Fibroblast of lung (primary cell): ENCODE measurements at regions not wholly inside any gene's neighbourhood (a gene's known extent, or its start where the extent isn't known, plus 50 kb on each side); places are given as distances from the start of the nearest gene placed in this dataset.
"Not testable (repeated sequence)": the region's sequence is repeated elsewhere in the genome, so short reads cannot be mapped to it uniquely, and the experiment has no call there.

Experiments
- DNase-seq, 2 donors: peaks; one replicate each; pipeline versions ENCODE4 v3.0.0 to v3.0.0-alpha.2; 2010; ENCODE audit warnings: low read depth in 2 of 2
- H2AFZ ChIP-seq: 2 replicates; pipeline ENCODE4 v1.5.1; 2012; ENCODE audit warnings: low read length, control low read depth, inconsistent platforms
- H3K27ac ChIP-seq: 2 replicates; pipeline ENCODE4 v1.5.1; 2011; ENCODE audit warnings: low read length, control low read depth; ENCODE audit not compliant: insufficient read depth
- H3K27me3 ChIP-seq: 2 replicates; pipeline ENCODE4 v1.5.1; 2011; ENCODE audit warnings: mild to moderate bottlenecking, low read length; ENCODE audit not compliant: control insufficient read depth, insufficient read depth
- H3K36me3 ChIP-seq: 2 replicates; pipeline ENCODE4 v1.5.1; 2011; ENCODE audit warnings: low read length; ENCODE audit not compliant: control insufficient read depth, insufficient read depth
- H3K4me1 ChIP-seq: 2 replicates; pipeline ENCODE4 v1.5.1; 2011; ENCODE audit warnings: low read length; ENCODE audit not compliant: control insufficient read depth, insufficient read depth; ENCODE audit errors: extremely low read depth
- H3K4me2 ChIP-seq: 2 replicates; pipeline ENCODE4 v1.5.1; 2011; ENCODE audit warnings: low read length, control low read depth; ENCODE audit not compliant: insufficient read depth; ENCODE audit errors: extremely low read depth
- H3K4me3 ChIP-seq, 4 experiments: fragments of 200-600 bp in 1 of 4; sonication (generic) in 1 of 4; replicated peaks in 1 of 4; 2 replicates each; pipeline ENCODE4 v1.5.1; 2011 to 2016; ENCODE audit warnings: low read length in 4 of 4, low read depth in 3 of 4, mild to moderate bottlenecking in 3 of 4, control low read depth in 2 of 4, inconsistent platforms in 1 of 4, mixed read lengths in 1 of 4; ENCODE audit not compliant: insufficient read depth in 1 of 4; ENCODE audit errors: control extremely low read depth in 1 of 4
- H3K79me2 ChIP-seq: 2 replicates; pipeline ENCODE4 v1.5.1; 2012; ENCODE audit warnings: mild to moderate bottlenecking, low read length, inconsistent platforms; ENCODE audit not compliant: control insufficient read depth, insufficient read depth
- H3K9ac ChIP-seq: 2 replicates; pipeline ENCODE4 v1.5.1; 2011; ENCODE audit warnings: mild to moderate bottlenecking, low read length, control low read depth; ENCODE audit not compliant: insufficient read depth
- H3K9me3 ChIP-seq: 2 replicates; pipeline ENCODE4 v1.5.1; 2012; ENCODE audit warnings: low read depth, low read length; ENCODE audit not compliant: control insufficient read depth, insufficient read depth
- H4K20me1 ChIP-seq: 2 replicates; pipeline ENCODE4 v1.5.1; 2011; ENCODE audit warnings: low read length; ENCODE audit not compliant: control insufficient read depth, insufficient read depth; ENCODE audit errors: extremely low read depth
- CTCF ChIP-seq, 2 donors: IDR thresholded peaks in 1 of 2; conservative IDR thresholded peaks in 1 of 2; 1 replicate in 1 of 2; 2 replicates in 1 of 2; pipeline ENCODE4 v1.5.1; 2011 to 2012; ENCODE audit warnings: low read length in 2 of 2, control low read depth in 1 of 2, inconsistent platforms in 1 of 2, low read depth in 1 of 2, mild to moderate bottlenecking in 1 of 2
- EZH2 ChIP-seq: IDR thresholded peaks from 2 replicates; pipeline ENCODE4 v1.5.1; 2012; ENCODE audit warnings: low read length, control low read depth, mild to moderate bottlenecking; ENCODE audit errors: missing control alignments

- Histone ChIP-seq H3K4me2 (no peak overlapping the region), H3K27me3 (no peaks in the 10 kb centered on the region), H3K9ac (no peak overlapping the region), H3K4me3 (no peak overlapping the region), H3K9me3 (no peaks in the 10 kb centered on the region), H4K20me1 (no peaks in the 10 kb centered on the region), H3K4me1 (peaks cover 5% of the 10 kb centered on the region), H2AFZ (no peak overlapping the region), H3K36me3 (no peaks in the 10 kb centered on the region), H3K27ac (no peak overlapping the region), H3K79me2 (no peaks in the 10 kb centered on the region)
- no peak for DNase-seq
- TF ChIP-seq CTCF (conservative IDR thresholded peaks at IDR 0.05 in 1 of 2, IDR thresholded peaks at IDR 0.05 in 1 of 2; ENCODE audit: low read depth in 1 of 2, low read length in 2 of 2): no peak
- TF ChIP-seq EZH2: no peak
Measured at GRCh38 chr13:97890573-97890972, 62.9 kb upstream of the IPO5 start.

GRCh38 chr13:97891964-97892363, 61.5 kb upstream of the IPO5 start:
- H4K20me1 ChIP-seq, H3K9me3 ChIP-seq, H3K4me1 ChIP-seq, H3K27ac ChIP-seq, H3K9ac ChIP-seq, H3K4me3 ChIP-seq, H3K27me3 ChIP-seq, H2AFZ ChIP-seq, H3K4me2 ChIP-seq, H3K36me3 ChIP-seq, H3K79me2 ChIP-seq: not testable (repeated sequence)
- DNase-seq: peak in 1 of 2 donors; percentile 21

GRCh38 chr13:97892717-97893116, 60.8 kb upstream of the IPO5 start:
- Histone ChIP-seq H3K36me3 (no peaks in the 10 kb centered on the region), H2AFZ (no peak overlapping the region), H3K4me3 (no peak overlapping the region), H3K4me2 (peak overlapping the region; percentile 15), H3K9me3 (no peaks in the 10 kb centered on the region), H3K27ac (peak overlapping the region; percentile 45), H4K20me1 (no peaks in the 10 kb centered on the region), H3K27me3 (no peaks in the 10 kb centered on the region), H3K4me1 (peaks cover 5% of the 10 kb centered on the region), H3K79me2 (no peaks in the 10 kb centered on the region), H3K9ac (no peak overlapping the region)
- TF ChIP-seq CTCF (conservative IDR thresholded peaks at IDR 0.05 in 1 of 2, IDR thresholded peaks at IDR 0.05 in 1 of 2; ENCODE audit: low read depth in 1 of 2, low read length in 2 of 2) (no peak), EZH2 (no peak)
- peak in 1 of 2 donors; percentile 52 for DNase-seq

- Histone ChIP-seq H3K4me1 (peaks cover 5% of the 10 kb centered on the region), H3K4me3 (no peak overlapping the region), H4K20me1 (no peaks in the 10 kb centered on the region), H3K4me2 (no peak overlapping the region), H2AFZ (no peak overlapping the region), H3K27me3 (no peaks in the 10 kb centered on the region), H3K79me2 (no peaks in the 10 kb centered on the region), H3K27ac (no peak overlapping the region), H3K36me3 (no peaks in the 10 kb centered on the region), H3K9ac (no peak overlapping the region), H3K9me3 (no peaks in the 10 kb centered on the region)
- no peak for DNase-seq
- TF ChIP-seq CTCF (conservative IDR thresholded peaks at IDR 0.05 in 1 of 2, IDR thresholded peaks at IDR 0.05 in 1 of 2; ENCODE audit: low read depth in 1 of 2, low read length in 2 of 2): no peak
- TF ChIP-seq EZH2: no peak
Measured at GRCh38 chr13:97895383-97895782, 58.1 kb upstream of the IPO5 start.
